Activated T-helper 17 cell treated with anti-CD3 and anti-CD28 coated beads, Interleukin-2, amount 50 U/mL, for 72 hours (primary cell): ENCODE measurements at regions not wholly inside any gene's neighbourhood (a gene's known extent, or its start where the extent isn't known, plus 50 kb on each side); places are given as distances from the start of the nearest gene placed in this dataset.

Source experiments
- ATAC-seq: fragments of 150-1000 bp; cut with Tn5 transposase; replicated peaks from 2 replicates; pipeline ENCODE4 v1.10.0; 2021; ENCODE audit warnings: mild to moderate bottlenecking, moderate library complexity
- H3K27ac Mint-ChIP-seq: one replicate; pipeline ENCODE4 v1.8.0; 2022; ENCODE audit warnings: mixed read lengths
- H3K27me3 Mint-ChIP-seq: one replicate; pipeline ENCODE4 v1.8.0; 2022; ENCODE audit warnings: mixed read lengths
- H3K36me3 Mint-ChIP-seq: one replicate; pipeline ENCODE4 v1.8.0; 2022; ENCODE audit warnings: low read depth, mild to moderate bottlenecking, mixed read lengths
- H3K4me1 Mint-ChIP-seq: one replicate; pipeline ENCODE4 v1.8.0; 2022; ENCODE audit warnings: mixed read lengths
- H3K4me3 Mint-ChIP-seq: one replicate; pipeline ENCODE4 v1.8.0; 2022; ENCODE audit warnings: mild to moderate bottlenecking, mixed read lengths
- H3K9me3 Mint-ChIP-seq: one replicate; pipeline ENCODE4 v1.8.0; 2022; ENCODE audit warnings: mixed read lengths

DNA sequence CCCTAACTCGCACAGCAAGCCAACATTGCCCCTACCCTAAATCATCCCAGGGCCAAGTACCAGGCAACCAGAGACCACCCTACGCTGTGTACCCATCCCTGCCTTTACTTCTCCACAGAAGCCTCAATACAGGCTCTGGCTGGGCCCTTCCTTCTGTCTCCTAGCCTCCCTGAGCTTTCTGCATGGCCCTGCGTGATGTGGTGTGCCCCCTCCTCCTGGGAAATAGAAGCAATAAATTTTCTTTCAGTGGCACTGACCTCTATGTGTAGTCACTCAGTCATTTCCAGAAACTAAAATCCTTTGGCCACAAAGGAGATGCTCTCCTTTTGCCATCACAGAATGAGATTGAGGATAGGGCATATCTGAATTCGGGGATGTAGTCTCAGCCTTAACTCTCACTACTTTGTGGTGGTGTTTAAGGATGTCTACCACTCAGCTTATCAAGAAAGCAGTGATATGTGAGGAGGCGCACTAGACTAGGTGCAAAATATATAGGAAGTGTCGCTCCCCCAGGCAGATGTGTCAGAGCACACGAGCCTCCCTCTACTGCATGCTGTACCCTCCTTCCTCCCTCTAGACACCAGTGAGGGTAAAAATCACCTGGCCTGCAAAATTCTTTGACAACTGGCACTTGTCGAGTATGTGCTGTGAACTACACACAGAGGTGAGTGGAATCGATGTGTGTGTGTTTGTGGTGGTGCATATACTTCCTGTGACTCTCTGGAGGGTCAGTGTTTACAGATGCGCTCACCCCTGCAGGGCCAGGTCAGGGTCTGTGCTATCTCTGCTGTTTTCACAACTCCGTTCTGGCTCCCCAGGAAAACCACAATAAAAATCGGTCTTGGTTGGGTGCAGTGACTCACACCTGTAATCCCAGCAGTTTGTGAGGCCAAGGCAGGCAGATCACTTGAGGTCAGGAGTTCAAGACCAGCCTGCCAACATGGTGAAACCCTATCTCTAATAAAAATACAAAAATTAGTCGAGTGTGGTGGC is 825.9 kb upstream of the IGFBP3 start:
- no peak for ATAC-seq
- Mint-ChIP-seq H3K9me3 (no peaks in the 10 kb centered on the region), H3K4me3 (no peak overlapping the region), H3K27ac (no peak overlapping the region), H3K27me3 (peaks cover 3% of the 10 kb centered on the region), H3K36me3 (no peaks in the 10 kb centered on the region), H3K4me1 (no peaks in the 10 kb centered on the region)

DNA sequence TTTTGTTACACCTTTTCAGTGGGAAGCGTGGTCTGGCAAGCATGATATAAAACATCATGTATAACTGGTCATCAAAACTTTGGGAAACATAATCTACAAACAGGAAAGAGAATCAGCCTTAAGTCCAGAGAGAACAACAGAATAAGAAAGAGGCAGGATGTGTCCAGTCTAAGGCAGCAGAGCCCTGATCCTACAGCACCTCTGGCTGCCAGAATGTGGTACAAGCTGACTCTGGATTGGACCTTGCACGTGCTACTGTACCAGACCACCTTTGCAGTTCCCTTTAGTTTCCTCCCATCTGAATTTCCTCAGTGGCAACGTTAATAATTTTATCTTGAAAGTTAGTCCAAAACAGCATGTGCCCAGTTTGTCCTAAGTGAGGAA is 824.6 kb upstream of the IGFBP3 start:
- Mint-ChIP-seq H3K27me3 (peaks cover 3% of the 10 kb centered on the region), H3K9me3 (no peaks in the 10 kb centered on the region), H3K27ac (no peak overlapping the region), H3K36me3 (no peaks in the 10 kb centered on the region), H3K4me3 (no peak overlapping the region), H3K4me1 (no peaks in the 10 kb centered on the region)
- ATAC-seq: no peak

DNA sequence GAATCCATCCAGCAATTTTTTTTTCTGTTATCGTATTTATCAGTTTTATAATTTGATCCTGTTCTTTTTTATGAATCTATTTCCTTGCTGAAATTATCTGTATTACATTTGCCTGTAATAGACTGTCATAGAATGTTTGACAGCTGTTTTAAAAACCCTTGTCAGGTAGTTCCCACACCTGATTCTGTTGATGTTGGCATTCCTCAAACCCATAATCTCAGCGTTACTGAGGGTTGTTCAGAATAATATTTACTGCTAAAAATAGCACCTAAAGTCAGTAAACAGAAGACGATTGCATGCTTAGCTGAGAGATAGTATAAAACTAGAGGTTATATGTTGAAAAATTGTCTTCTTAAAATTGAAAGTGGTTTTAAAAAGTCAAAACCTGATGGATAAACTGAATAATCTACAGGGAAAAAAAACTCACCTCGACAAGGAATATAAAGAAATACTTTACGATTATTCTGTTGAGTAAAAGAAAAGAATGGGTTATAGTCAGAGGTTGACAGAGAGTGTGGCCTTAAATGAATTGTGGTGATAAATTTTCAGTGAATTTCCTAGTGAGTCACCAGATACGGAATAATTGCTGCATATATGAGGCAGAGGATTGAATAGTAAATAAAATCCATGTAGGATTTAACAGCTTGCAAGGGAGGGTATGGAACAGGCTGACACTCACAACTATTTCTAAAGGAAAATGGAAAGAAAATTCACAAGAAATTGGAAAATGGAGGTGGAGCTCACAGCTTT is 824.1 kb upstream of the IGFBP3 start:
- H3K27me3 Mint-ChIP-seq: peaks cover 3% of the 10 kb centered on the region
- ATAC-seq: no peak
- no peaks in the 10 kb centered on the region for H3K4me1 Mint-ChIP-seq
- no peak overlapping the region for H3K4me3 Mint-ChIP-seq
- no peaks in the 10 kb centered on the region for H3K9me3 Mint-ChIP-seq
- no peaks in the 10 kb centered on the region for H3K36me3 Mint-ChIP-seq
- H3K27ac Mint-ChIP-seq: no peak overlapping the region

DNA sequence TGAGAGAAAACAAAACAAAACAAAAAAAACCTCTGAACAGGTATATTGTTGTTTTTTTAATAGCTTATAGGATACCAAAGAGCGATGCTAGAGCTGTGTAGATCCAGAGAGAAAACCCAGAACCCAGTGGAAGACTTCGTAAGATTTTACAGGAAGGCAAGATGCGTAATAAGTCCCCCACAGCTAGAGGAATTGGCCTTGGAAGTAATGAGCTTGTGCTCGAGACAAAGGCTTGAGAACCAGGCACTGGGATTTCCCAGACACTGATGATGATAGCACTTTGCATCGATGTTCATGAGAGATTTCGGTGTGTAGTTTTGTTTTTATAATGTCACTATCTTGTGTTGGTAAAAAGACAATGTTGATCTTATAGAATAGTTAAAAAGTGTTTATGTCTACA is 821.5 kb upstream of the IGFBP3 start:
- Mint-ChIP-seq H3K4me3 (no peak overlapping the region), H3K4me1 (no peaks in the 10 kb centered on the region), H3K36me3 (no peaks in the 10 kb centered on the region), H3K9me3 (no peaks in the 10 kb centered on the region), H3K27me3 (peaks cover 3% of the 10 kb centered on the region), H3K27ac (no peak overlapping the region)
- no peak for ATAC-seq

DNA sequence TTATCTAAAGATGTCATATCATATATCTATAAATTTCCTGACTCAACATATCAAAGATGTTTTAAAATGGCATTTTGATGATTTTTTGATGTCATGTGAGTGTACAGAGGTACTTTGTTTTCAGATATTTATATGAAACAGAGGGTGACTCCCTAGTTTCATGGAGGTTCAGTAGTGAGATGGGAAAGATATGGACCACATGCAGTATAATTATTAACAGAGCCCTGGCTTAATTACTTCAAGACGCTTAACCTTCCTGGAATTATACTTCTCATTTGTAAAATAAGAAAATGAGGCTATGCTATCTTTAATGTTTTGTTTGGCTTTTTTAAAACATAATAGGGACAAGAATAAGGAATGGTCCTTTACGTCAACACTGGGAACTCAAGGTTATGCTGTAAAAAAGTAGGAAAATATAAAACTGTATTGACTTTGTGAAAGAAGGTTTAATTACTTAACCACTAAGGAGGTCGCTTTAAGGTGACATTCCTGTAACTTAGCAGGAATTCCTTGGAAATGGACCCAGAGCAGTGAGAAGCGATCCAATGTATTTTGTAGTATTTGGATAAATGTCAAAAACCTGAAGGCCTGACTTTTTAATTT is 821.0 kb upstream of the IGFBP3 start:
- H3K9me3 Mint-ChIP-seq: no peaks in the 10 kb centered on the region
- H3K27ac Mint-ChIP-seq: no peak overlapping the region
- H3K27me3 Mint-ChIP-seq: peaks cover 3% of the 10 kb centered on the region
- no peaks in the 10 kb centered on the region for H3K36me3 Mint-ChIP-seq
- ATAC-seq: no peak
- H3K4me3 Mint-ChIP-seq: no peak overlapping the region
- no peaks in the 10 kb centered on the region for H3K4me1 Mint-ChIP-seq

DNA sequence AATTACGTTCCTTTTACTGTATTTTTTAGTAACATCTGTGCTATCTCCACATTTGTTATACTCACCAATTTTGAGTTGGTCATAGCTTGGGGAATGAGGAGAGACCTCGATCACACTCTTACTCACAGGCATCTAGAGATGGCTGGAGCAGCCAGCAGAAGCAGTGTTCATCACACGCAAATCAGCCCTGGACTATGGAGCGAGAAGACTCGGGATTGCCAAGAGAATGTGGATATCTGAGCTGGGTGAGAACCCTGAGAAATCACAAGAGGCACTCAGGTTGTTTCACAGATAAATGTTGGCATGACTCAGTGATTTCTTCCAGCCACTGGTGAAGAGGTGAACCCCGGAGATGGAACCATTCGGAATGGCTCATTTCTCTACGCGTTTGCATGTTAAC is 820.1 kb upstream of the IGFBP3 start:
- no peak overlapping the region for H3K27ac Mint-ChIP-seq
- no peaks in the 10 kb centered on the region for H3K9me3 Mint-ChIP-seq
- ATAC-seq: no peak
- H3K27me3 Mint-ChIP-seq: no peaks in the 10 kb centered on the region
- no peaks in the 10 kb centered on the region for H3K4me1 Mint-ChIP-seq
- no peak overlapping the region for H3K4me3 Mint-ChIP-seq
- H3K36me3 Mint-ChIP-seq: no peaks in the 10 kb centered on the region

DNA sequence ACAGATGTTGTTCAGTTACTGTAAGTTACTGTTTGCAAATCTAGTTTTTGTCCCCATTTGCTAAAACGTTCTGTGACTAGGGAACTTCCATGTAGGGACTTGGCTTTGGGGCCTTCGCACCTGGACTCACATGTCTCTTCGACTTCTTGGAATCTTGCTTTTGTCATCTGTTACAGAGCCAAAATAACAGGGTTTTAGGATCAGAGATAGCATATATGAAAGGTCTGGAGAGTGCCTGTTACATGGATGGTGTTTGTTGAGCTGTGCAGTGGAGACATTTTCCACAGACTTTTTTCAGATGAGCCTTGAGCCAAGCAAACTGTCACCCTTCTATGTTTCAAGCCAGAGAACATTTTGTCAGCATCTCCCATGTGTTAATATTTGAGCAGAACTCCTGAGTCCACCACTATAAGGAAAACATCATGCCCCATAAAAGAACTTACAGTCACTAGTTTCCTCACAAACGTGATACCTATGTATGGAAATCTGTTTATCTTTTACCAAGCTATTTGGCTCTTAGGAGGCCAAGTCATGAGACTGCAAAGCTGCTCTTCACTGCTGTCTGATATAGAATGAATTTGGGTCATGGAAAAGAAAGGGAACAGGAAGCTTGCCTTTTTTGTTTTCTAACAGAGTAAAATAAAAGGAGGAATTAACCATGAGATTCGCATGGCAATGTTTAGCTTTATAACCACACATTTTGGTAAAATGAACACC is 818.6 kb upstream of the IGFBP3 start:
- H3K36me3 Mint-ChIP-seq: no peaks in the 10 kb centered on the region
- no peak overlapping the region for H3K4me3 Mint-ChIP-seq
- H3K27ac Mint-ChIP-seq: no peak overlapping the region
- no peaks in the 10 kb centered on the region for H3K27me3 Mint-ChIP-seq
- no peak for ATAC-seq
- H3K9me3 Mint-ChIP-seq: no peaks in the 10 kb centered on the region
- H3K4me1 Mint-ChIP-seq: no peaks in the 10 kb centered on the region

DNA sequence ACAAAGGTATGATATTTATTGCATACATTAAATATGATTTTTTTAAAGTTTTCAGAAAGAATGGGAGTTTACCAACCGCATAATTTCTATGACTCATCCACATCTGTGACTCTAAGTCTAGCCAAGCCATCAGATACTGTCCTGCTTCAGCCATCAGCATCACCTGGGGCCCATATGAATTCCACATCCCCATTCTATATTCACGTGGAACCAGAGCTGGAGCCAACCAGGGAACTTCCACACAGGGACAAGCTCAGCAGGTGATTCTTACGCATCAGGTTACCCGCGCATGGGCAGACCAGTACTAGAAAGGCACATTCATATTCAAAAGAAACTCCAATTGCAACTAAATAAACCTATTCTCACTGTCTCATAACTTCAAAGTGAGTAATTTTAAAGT is 817.7 kb upstream of the IGFBP3 start:
- no peak for ATAC-seq
- Mint-ChIP-seq H3K27ac (no peak overlapping the region), H3K27me3 (no peaks in the 10 kb centered on the region), H3K4me3 (no peak overlapping the region), H3K9me3 (no peaks in the 10 kb centered on the region), H3K36me3 (no peaks in the 10 kb centered on the region), H3K4me1 (no peaks in the 10 kb centered on the region)

DNA sequence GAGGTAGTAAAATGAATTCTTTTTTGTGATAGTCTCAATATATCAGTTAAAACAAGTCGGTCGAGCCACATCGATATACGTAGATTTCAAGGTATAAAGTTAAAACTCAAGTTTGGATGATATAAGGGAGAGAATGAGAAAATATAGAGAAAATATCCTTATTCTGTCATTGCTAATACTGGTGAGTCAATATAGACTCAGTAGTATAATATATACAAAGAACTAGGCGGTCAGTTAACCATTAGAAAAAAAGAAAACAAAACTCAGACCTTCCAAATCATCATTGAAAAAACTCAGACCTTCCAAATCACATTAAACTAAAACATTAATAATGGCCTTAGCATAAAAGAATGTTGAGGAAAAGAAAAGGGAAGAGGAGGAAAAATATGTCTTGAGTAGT is 817.1 kb upstream of the IGFBP3 start:
- Mint-ChIP-seq H3K4me3 (no peak overlapping the region), H3K4me1 (no peaks in the 10 kb centered on the region), H3K27me3 (no peaks in the 10 kb centered on the region), H3K9me3 (no peaks in the 10 kb centered on the region), H3K36me3 (no peaks in the 10 kb centered on the region), H3K27ac (no peak overlapping the region)
- no peak for ATAC-seq

DNA sequence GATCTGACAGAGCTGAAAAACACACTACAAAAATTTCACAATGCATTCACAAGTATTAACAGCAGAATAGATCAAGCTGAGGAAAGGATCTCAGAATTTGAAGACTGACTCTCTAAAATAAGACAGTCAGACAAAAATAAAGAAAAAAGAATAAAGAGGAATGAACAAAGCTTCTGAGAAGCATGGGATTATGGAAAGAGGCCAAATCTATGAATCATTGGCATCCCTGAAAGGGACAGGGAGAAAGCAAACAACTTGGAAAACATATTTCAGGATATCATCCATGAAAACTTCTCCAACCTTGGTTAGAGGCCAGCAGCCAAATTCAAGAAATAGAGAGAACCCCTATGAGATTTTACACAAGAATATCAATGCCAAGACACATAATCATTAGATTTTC is 804.8 kb upstream of the IGFBP3 start:
- Mint-ChIP-seq H3K9me3 (peaks cover 7% of the 10 kb centered on the region), H3K27me3 (no peaks in the 10 kb centered on the region), H3K4me1 (no peaks in the 10 kb centered on the region), H3K36me3 (no peaks in the 10 kb centered on the region), H3K4me3 (no peak overlapping the region), H3K27ac (no peak overlapping the region)
- ATAC-seq: no peak

DNA sequence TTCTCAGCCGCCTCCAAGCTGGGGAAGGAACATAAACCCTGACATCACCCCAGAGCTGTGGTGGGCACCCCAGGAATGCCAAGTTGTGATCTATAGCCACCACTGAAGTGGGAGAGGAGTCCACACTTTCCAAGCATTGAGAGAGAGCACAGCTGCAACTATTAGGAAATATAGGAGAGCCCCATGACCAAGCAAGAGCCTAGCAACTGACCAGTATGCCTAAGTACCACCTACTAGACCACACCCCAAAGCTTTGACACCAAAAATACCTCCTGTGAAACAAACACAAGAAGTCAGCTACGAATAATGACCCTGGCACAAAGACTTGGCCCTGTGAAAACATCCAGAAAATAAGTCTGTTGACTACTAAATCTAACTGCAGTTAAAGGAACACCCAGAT is 804.1 kb upstream of the IGFBP3 start:
- Mint-ChIP-seq H3K27ac (no peak overlapping the region), H3K36me3 (no peaks in the 10 kb centered on the region), H3K27me3 (no peaks in the 10 kb centered on the region), H3K4me3 (no peak overlapping the region), H3K9me3 (peaks cover 7% of the 10 kb centered on the region), H3K4me1 (no peaks in the 10 kb centered on the region)
- no peak for ATAC-seq

DNA sequence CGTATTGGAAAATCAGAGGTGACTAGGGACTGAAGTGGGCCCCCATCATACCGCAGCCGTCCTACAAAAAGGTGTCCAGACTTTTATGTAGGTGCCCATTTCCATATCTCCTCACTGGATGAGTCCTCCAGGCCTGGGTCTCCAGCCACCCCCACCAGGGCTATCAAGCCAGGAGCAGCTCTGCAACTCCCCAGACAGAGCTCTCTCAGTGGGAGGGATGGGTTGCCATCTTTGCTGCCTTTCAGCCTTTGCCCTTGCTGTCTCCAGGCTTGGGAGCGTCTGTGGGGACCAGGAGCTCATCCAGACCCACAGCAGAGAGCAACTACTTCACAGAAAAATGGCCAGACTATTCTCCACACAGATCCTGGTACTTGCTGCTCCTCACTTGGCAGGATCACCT is 802.7 kb upstream of the IGFBP3 start:
- Mint-ChIP-seq H3K27me3 (no peaks in the 10 kb centered on the region), H3K36me3 (no peaks in the 10 kb centered on the region), H3K4me3 (no peak overlapping the region), H3K27ac (no peak overlapping the region), H3K9me3 (peaks cover 7% of the 10 kb centered on the region), H3K4me1 (no peaks in the 10 kb centered on the region)
- no peak for ATAC-seq

DNA sequence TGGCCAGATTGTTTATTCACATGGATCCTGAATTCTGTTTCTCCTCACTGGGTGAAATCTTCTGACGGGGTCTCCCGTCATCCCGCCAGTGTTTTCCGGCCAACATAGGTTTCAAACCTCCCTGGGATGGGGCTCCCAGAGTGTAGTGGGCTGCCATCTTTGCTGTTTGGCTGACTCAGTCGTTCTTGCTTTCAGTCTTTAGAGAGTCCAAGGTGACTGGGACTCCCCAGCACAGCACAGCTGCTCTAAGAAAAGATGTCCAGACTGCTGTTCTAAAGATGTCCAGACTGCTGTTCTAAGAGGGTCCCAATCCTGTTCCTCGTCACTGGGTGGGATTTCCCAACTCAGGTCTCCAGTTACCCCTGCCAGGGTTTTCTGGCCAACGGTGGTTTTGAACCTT is 801.9 kb upstream of the IGFBP3 start:
- Mint-ChIP-seq H3K27me3 (no peaks in the 10 kb centered on the region), H3K4me1 (no peaks in the 10 kb centered on the region), H3K27ac (no peak overlapping the region), H3K4me3 (no peak overlapping the region), H3K36me3 (no peaks in the 10 kb centered on the region), H3K9me3 (peaks cover 7% of the 10 kb centered on the region)
- ATAC-seq: no peak

DNA sequence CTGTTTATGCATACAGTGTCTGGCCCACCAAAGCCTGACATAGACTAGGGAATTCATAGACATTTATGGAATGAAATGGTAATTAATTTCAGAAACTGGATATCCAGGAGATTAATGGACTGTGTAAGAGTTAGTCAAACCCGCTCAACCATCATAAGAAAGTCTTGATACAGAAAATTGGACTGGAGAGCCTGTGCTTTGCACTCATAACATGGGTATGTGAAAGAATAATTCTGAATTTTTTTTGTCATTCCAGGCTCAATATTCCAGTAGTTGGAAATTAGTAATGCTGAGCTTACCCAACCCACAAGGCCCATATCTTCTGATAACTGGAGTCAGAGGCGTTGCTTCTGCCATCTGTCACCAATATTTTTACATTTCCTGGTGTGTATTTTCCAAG is 799.7 kb upstream of the IGFBP3 start:
- Mint-ChIP-seq H3K4me1 (no peaks in the 10 kb centered on the region), H3K36me3 (no peaks in the 10 kb centered on the region), H3K9me3 (peaks cover 7% of the 10 kb centered on the region), H3K27ac (no peak overlapping the region), H3K4me3 (no peak overlapping the region), H3K27me3 (no peaks in the 10 kb centered on the region)
- ATAC-seq: no peak
